GM21723 (cell line): ENCODE measurements at regions not wholly inside any gene's neighbourhood (a gene's known extent, or its start where the extent isn't known, plus 50 kb on each side); places are given as distances from the start of the nearest gene placed in this dataset.

ENCODE experiments used
- ATAC-seq: cut with Tn5 transposase; IDR thresholded peaks from one replicate; pipeline ENCODE4 v1.9.1; 2021; ENCODE audit warnings: mild to moderate bottlenecking, moderate library complexity; ENCODE audit not compliant: unreplicated experiment

DNA sequence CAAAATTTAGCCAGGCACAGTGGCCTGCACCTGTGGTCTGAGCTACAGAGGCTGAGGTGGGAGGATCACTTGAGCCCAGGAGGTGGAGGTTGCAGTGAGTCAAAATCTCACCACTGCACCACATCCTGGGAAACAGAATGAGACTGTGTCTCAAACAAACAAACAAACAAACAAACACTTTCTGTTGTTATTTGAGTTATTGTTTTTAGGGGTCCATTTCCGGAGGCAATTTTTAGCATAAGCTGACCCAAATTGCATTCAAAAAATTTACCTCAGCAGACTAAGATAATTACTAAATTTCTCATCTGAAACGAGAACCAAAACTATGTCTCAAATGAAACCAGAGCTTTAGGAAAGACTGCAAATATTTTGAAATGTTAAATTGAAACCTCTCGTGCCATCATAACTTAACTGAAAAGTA, 1485.1 kb downstream of the EFNA5 start:
- no peak for ATAC-seq

DNA sequence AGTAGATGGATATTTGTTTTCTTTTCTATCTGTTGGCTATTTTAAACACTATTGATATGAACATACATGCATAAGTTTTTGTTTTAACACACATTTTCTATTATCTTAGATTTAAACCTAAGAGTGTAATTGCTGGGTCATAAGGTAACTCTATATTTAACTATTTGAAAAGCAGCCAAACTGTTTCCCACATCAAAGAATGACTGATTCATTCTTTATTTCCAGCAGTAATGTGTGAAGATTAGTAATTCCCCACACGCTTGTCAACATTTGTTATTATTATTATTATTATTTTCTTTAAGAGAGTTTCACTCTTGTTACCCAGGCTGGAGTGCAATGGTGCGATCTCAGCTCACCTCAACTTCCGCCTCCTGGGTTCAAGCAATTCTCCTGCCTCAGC, 1495.8 kb downstream of the EFNA5 start:
- no peak for ATAC-seq

DNA sequence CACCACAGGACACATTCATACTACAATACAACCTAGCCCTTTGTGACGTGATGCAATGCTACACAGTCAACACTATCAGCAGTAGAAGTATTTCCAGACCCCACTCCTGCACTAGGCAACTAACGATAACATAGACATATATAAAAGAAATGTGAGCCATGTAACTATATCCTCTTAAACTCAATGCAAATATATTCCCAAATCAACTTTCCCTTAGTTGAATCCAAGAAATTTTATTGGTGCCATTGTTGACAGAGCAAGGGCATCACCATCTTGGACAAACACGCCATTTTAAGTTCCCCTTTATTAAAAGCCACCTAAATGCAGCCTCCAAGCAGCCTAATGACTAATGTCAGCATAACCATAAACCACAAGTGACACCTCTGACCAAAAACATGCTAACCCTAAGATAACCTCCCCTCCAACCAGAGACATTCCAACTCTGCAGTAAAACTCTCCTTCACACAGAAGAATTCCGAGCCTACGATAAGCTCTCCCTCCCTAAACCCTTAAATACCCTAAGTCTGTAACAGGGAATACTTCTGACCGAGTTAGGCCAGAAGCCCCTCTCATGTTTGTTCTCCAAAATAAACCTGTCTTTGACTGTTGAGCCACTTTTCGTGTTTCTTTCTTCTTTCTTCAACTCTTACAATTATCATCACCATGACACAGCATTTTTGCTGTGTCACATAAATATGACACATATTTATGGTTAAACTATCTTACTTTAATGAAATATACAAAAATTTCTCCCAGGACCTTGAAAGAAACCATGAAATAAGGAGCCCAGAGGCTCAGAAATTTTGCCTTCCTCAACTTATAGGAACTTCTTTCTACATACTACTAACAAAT, 1497.8 kb downstream of the EFNA5 start:
- ATAC-seq = no peak

DNA sequence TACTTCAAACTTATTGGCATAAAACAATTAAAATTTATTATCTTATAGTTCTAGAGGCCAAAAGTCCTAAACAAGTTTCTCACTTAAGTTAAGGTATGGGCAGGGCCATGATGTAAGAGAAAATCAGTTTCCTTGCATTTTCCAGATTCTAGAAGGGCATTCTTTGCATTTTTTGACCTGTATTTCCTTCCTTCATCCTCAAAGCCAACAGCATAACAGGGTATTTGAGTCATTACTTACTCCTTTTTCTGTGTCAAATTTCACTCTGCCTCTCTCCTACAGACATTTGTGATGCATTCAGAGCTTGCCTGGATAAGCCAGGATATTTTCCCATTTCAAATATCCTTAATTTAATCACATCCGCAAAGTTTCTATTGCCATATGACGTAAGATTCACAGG, 1499.0 kb downstream of the EFNA5 start:
- no peak for ATAC-seq

DNA sequence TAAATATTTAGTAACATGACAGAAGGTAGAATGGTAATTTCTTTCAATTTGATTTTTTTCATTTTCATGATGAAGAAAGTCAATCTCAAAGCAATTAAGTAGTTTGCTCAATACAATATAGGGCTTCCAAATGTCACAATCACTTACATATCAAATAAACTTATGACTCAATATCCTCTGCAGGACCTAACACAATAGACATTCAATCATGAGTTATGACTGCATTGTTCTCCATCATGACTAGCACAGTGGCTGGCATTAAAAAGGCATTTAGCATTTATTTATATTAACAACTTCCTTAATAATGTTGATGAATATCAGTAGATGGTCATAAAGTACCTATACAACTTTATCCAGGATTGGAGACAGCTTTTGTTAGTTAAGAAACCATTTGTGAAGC, 1499.6 kb downstream of the EFNA5 start:
- no peak for ATAC-seq

DNA sequence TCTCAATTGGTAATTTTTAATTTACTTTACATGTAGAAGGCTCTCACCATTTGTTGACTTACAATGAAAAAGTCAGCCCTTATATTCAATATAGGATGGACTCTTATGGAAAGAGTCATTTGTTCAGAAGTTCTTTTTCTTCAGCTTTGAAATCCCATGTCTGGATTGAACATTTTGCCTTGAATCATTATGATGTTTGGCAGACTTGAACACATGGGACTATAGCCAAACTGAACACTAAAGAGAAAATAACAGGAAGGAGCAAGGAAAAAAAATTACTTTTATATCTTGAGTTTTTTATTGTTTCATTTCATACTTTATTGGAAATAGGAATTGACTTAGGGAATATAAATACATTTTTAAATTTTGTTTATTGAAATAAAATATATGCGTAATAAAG, 1503.0 kb downstream of the EFNA5 start:
- ATAC-seq = no peak

DNA sequence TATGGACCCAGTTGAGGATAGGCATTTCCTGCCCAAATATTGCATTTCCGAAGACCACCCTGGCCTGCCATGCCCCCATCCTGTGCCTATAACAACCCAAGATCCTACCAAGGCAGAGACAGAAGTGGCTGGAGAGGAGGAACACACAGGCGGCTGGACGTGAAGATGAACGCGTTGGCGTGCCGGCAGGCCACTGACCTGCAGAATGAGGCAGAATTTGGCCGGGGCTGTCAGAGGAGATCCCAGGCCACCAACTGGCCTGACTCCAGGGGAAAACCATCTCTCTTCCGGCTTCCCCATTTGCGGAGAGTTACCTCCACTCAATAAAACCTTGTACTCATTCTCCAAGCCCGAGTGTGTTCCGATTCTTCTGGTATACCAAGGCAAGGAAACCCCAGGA, 1507.5 kb downstream of the EFNA5 start:
- no peak for ATAC-seq

DNA sequence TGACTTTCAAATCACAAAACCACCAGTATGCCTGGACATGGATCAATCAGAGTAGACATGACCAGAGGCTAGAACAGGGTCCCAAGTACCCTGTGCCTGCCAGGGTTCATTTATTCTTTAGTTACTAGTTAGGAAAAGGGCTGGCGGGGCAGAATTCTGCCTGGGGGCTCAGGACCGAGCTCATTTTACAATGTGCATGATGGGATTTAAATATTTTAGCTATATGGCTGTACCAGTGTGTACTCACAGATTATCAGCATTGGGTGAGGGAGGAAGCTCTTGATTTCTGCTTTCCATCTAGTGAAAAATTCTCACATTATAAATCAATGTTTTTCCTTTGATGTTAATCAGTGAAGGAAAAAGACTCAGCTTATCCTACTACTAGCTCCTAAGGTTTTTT, 1511.1 kb downstream of the EFNA5 start:
- ATAC-seq = no peak

DNA sequence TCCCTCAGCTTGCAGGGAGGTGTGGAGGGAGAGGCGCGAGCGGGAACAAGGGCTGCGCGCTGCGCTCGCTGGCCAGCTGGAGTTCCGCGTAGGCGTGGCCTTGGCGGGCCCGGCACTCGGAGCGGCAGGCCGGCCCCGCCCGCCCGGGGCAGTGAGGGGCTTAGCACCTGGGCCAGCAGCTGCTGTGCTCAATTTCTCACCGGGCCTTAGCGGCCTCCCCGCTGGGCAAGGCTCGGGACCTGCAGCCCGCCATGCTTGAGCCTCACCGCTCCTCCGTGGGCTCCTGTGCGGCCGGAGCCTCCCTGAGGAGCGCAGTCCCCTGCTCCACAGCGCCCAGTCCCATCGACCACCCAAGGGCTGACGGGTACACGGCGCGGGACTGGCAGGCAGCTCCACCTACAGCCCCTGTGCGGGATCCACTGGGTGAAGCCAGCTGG, 1516.4 kb downstream of the EFNA5 start:
- no peak for ATAC-seq

DNA sequence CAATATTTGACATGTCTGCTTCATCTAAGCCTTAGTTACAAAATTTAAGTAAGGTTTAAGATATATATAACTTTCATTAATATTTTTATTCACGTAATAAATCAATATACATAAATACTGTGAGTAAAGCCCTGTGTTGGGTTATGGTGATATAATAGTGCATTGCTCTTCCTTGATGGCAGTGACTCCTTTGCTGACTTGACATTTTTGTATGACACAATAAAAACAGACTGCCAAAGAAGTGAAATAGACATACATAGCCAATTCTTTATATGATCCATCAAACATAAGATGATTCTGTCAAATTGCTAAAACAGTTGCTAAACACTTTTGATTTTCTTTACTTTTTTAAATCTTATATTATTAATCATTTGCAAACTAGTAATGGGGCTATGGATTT, 1518.2 kb downstream of the EFNA5 start:
- no peak for ATAC-seq

DNA sequence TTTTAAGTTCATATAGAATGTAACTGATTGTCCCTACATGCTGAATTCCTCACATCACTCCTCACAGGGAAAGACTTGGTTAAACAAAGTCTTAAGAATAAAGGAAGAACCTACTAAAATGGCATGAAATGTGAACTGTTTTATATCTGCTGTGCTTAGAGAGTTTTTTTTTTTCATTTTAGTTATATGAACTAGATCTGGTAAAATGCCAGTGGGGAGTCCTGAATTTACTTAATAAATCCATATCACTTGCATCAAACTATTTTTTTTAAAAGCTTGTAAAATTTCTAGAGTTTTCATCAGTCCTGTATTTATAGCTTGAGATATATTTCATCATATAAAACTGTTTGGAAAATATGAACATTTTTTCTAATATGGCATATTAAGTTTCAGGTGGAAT, 1528.6 kb downstream of the EFNA5 start:
- ATAC-seq = no peak

DNA sequence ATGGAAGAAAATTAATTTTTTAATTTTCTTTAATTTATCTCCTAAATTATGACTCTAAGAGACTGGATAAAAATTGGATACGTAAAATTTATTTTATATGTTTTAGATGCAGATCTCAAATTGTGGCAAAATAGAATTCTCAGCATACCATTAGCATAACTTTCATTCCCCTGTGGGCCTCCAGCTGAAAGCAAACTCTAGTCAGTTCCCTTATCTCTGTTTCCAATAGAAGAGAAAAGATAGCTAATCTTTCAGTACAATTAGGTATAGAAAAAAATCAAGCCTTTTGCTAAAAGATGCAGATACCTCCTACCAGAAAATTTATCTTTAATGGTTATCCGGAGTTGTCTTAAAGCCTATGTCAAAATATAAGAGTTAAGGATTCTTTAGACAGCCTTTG, 1530.6 kb downstream of the EFNA5 start:
- no peak for ATAC-seq

DNA sequence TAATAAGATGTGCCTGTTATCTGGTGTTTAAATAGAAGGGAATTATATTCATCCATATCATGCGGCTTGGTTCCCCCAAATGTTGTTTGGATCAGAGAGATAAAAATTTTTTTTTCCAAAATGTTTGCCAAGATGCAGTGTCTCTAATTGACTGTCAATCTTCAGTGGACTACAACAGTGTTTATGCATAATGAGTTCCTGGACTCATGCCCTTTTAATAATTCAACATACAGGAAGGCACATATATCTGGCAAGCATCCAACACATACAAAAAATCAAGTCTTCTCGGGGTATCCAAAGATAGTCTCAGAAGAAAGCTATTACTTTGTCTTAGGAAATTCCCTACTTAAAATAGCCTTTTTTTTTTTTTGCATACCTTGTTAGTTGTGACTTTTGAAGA, 1534.7 kb downstream of the EFNA5 start:
- no peak for ATAC-seq

DNA sequence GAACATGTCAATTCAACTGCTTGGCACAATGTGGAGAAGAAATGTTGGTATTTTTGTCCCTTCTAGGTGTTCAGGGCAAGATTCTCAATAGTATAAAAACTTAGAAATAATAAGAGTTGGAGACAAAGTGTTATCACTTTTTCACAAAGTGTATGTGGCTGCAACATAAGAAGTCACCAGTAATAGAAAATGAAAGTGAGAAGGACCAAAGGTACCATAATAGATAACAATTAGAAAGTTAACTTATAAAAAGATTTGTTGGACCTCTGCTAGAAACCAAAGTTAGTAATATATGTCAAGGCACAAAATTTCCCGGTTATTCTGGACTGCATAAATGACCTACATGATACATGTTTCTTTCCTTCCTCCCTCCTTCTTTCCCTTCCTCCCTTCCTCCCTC, 1535.3 kb downstream of the EFNA5 start:
- no peak for ATAC-seq

DNA sequence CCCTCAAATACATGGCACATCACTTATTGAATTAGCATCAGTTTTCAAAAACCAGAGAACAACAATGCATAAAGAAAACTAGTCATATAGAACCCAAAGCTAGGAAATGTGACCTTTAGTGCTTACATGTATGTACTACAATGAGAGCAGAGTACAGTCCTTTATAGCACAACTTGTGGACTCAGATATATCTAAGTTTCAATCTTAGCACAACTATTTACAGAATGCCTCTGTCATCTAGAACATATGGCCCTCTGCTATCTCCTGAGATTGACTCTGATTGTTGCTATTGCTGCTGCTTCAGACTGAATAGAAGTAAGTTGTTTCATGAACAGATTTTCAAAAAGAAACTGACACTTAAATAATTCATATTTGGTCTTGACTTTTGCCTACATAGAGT, 1536.2 kb downstream of the EFNA5 start:
- ATAC-seq = no peak

DNA sequence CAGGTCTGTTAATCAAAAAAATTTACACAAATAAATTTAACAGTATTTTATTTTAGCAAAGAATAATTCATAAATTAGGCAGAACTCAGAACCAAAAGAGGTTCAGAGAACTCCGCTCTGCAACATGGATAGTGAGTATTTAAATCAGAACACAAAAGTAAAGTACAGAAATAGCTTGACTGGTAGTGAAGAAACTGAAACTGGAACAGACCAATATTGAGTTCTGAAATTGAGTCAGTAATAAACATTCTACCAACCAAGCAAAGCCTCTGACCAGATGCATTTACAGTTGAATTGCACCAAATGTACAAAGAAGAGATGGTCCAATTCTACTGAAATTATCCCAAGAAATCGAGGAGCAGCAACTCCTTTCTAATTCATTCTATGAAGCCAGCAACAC, 1542.8 kb downstream of the EFNA5 start:
- peak; percentile 84 for ATAC-seq

DNA sequence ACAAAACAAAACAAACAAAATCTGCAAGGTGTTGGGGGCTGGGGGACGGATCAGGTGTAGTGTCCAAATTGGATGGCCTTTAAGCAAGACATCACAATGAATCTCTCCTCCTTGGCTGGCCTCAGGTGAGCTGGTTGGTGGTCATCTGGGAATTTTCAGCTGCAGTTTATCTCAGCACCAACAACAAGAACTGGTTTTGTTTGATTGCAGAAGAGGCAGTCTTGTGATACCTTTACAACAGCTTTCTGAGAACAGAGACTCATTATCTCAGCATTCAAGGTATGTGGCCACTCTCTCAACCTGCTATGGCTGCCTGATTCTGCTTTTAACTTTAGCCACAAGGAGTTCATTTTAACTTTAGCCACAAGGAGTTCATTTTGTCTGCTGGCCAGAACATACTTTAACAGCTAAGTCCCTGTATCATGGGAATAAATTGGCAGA, 1543.4 kb downstream of the EFNA5 start:
- ATAC-seq = no peak

DNA sequence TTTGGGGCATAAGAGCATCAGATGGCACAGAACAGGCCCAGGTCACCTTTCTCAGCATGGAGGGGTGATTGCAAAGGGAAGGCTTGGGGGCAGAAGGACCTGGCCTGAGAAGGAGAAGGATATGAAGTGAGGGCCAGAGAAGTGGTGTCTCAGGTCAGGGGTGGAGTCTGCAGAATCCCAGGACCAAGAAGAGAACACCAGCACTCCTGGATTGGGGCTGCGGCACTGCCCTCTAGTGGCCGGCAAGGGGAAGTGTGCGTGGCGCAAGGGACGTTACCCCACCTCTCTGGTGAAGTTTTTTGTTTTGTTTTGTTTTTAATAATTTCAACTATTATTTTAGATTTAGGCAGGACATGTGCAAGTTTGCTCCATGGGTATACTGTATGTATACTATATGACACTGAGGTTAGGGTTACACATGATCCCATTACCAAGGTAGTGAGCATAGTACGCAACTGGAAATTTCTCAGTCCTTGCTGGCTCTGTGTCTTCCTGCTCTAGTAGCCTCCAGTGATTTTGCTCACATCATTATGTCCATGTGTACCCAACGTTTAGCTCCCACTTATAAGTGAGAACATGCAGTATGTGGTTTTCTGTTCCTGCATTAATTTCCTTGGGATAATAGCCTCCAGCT, 1548.6 kb downstream of the EFNA5 start:
- ATAC-seq = peak; percentile 86

DNA sequence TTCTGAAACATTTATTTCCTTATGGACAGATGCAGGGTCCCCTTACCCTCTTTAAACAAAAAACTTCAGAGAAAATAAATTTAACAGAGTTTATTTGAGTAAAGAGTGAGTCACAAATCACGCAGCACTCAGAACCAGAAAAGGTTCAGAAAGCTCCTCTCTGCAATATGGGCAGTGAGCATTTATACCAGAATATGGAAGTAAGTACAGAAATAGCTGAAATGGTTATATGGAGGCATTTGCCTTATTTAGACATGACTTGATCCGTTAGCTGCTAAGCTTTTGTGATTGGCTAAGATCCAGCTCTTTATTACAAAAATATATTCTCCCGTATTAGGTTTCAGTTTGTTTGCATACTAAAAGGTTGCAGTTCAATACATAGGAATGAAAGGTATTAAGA, 1554.1 kb downstream of the EFNA5 start:
- no peak for ATAC-seq

DNA sequence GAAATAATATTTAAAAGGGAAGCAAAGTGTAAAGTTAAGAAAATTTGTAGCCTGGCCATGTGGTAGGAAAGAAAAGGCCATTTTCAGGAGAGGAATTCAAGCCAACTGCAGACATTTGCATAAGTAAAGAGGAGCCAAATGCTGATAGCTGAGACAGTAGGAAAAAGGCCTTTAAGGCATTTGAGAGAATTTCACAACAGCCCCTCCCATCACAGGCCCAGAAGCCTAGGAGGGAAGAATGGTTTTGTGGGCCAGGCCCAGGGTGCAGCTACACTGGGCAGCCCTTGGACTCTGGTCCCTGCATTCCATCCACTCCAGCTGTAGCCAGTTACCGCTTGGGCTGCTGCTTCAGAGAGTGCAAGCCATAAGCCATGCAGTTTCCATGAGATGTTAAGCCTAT, 1556.8 kb downstream of the EFNA5 start:
- ATAC-seq = no peak

DNA sequence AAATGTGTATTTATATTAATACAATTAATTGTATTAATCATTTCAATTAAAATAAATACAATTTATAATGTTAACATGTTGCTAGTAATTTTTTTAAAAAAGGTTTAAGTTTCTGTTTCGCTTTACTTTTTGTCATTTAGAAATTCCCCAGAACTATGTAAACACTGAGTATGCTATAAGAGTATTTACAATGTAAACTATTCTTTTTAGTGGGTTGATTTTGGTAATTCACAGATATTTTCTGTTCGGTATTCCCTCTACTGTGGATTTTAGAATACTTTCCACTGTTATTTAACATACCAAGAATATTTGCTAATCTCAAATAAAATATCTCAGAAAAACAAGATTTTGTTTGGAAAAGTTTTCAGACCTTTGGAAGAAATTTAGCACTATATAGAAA, 1564.4 kb downstream of the EFNA5 start:
- no peak for ATAC-seq

DNA sequence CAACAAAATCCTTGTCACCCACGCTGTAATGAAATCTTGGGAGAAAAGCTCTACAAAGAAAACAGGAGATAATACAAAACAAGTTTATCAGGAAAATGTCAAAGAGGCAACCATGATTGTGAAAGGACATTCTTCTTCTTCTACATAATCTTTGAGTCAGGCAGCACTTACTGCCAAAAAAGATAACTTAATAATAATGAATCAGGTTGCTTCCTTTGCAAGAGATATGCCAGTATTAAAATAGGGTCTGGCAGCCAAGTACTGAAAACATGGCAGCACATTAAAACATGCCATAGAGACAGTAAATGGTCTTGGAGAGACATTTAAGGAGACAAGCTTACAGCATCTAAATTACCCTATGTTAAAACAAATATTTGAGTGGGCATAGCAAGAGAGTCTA, 1573.4 kb downstream of the EFNA5 start:
- no peak for ATAC-seq

DNA sequence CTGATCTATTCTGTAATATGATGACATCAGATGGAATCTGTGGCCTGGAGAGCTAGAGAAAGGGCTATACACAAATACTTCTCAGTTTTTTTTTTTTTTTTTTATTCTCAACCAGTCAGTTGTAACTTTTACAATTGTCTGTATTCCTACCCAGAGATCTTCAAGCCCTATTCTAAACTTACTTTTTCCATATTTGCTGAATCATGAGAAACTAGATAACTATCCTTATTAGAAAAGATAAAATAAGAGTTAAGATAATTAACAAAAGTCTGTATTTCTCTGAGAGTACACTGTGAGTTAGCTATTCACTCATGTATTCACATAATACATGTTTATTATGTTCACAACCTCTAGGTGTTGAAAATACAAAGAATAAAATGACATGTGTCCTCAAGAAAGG, 1575.9 kb downstream of the EFNA5 start:
- no peak for ATAC-seq
